ENCODE measurements at regions not wholly inside any gene's neighbourhood (a gene's known extent, or its start where the extent isn't known, plus 50 kb on each side); places are given as distances from the start of the nearest gene placed in this dataset.
"Not testable (repeated sequence)": the region's sequence is repeated elsewhere in the genome, so short reads cannot be mapped to it uniquely, and the experiment has no call there.

- Histone ChIP-seq H3K4me3 (no peak overlapping the region), H3K4me1 (ENCODE audit: low read depth) (no peaks in the 10 kb centered on the region), H3K9me3 (no peaks in the 10 kb centered on the region), H3K36me3 (ENCODE audit: low read depth) (no peaks in the 10 kb centered on the region)
- ATAC-seq (no peak), DNase-seq (no peak)
- intact Hi-C loops (cut with DNase I, micrococcal nuclease): no loop called here
- TF ChIP-seq CTCF (IDR thresholded peaks at IDR 0.05): no peak
These were observed 105.7 kb downstream of the RNASET2 start for GRCh38 chr6:166850677-166851076.

- no peaks in the 10 kb centered on the region for H3K36me3 ChIP-seq (ENCODE audit: low read depth)
- no peaks in the 10 kb centered on the region for H3K9me3 ChIP-seq
- DNase-seq (no peak), ATAC-seq (no peak)
- no peak for TF ChIP-seq CTCF (IDR thresholded peaks at IDR 0.05)
- no peaks in the 10 kb centered on the region for H3K4me1 ChIP-seq (ENCODE audit: low read depth)
- no peak overlapping the region for H3K4me3 ChIP-seq
- intact Hi-C loops (cut with DNase I, micrococcal nuclease): no loop called here
These were observed 106.6 kb downstream of the RNASET2 start for GRCh38 chr6:166849749-166850183.

GRCh38 chr6:166848979-166849748, 107.2 kb downstream of the RNASET2 start:
- no peaks in the 10 kb centered on the region for H3K36me3 ChIP-seq (ENCODE audit: low read depth)
- DNase-seq (no peak), ATAC-seq (no peak)
- intact Hi-C loops (cut with DNase I, micrococcal nuclease): no loop called here
- H3K4me3 ChIP-seq: no peak overlapping the region
- no peaks in the 10 kb centered on the region for H3K9me3 ChIP-seq
- TF ChIP-seq CTCF (IDR thresholded peaks at IDR 0.05): no peak
- H3K4me1 ChIP-seq (ENCODE audit: low read depth): no peaks in the 10 kb centered on the region

- H3K4me3 ChIP-seq; H3K36me3 ChIP-seq (ENCODE audit: low read depth); DNase-seq; H3K9me3 ChIP-seq; intact Hi-C loops (cut with DNase I, micrococcal nuclease); ATAC-seq; H3K4me1 ChIP-seq (ENCODE audit: low read depth): not testable (repeated sequence)
These were observed 109.8 kb downstream of the RNASET2 start for GRCh38 chr6:166846446-166847142.

GRCh38 chr6:166842607-166843006, 113.7 kb downstream of the RNASET2 start:
- intact Hi-C loops (cut with DNase I, micrococcal nuclease): no loop called here
- TF ChIP-seq CTCF (IDR thresholded peaks at IDR 0.05): no peak
- Histone ChIP-seq H3K4me1 (ENCODE audit: low read depth) (no peaks in the 10 kb centered on the region), H3K4me3 (no peak overlapping the region), H3K9me3 (no peaks in the 10 kb centered on the region), H3K36me3 (ENCODE audit: low read depth) (no peaks in the 10 kb centered on the region)
- ATAC-seq (no peak), DNase-seq (no peak)

GRCh38 chr6:166841216-166841615, 115.1 kb downstream of the RNASET2 start:
- no peak for ATAC-seq
- TF ChIP-seq CTCF (IDR thresholded peaks at IDR 0.05): no peak
- no peak for DNase-seq
- H3K4me1 ChIP-seq (ENCODE audit: low read depth): no peaks in the 10 kb centered on the region
- H3K36me3 ChIP-seq (ENCODE audit: low read depth): no peaks in the 10 kb centered on the region
- intact Hi-C loops (cut with DNase I, micrococcal nuclease): no loop called here
- no peaks in the 10 kb centered on the region for H3K9me3 ChIP-seq
- no peak overlapping the region for H3K4me3 ChIP-seq
